Nephron progenitor cell (in vitro differentiated cells): ENCODE measurements at regions not wholly inside any gene's neighbourhood (a gene's known extent, or its start where the extent isn't known, plus 50 kb on each side); places are given as distances from the start of the nearest gene placed in this dataset.
A peak's percentile ranks its signal among the peaks of the same experiment; 100 is the strongest.

Source experiments
- DNase-seq: peaks from one replicate; pipeline ENCODE4 v3.0.0; 2021
- H3K27ac Mint-ChIP-seq: 2 replicates; pipeline ENCODE4 v1.8.0; 2021; ENCODE audit warnings: mild to moderate bottlenecking, moderate library complexity, mixed read lengths
- H3K27me3 Mint-ChIP-seq: 2 replicates; pipeline ENCODE4 v1.8.0; 2021; ENCODE audit warnings: mild to moderate bottlenecking, low read depth, mixed read lengths; ENCODE audit not compliant: poor library complexity
- H3K36me3 Mint-ChIP-seq: 2 replicates; pipeline ENCODE4 v1.8.0; 2021; ENCODE audit warnings: low read depth, mixed read lengths
- H3K4me1 Mint-ChIP-seq: 2 replicates; pipeline ENCODE4 v1.8.0; 2021; ENCODE audit warnings: mixed read lengths
- H3K4me3 Mint-ChIP-seq: 2 replicates; pipeline ENCODE4 v1.8.0; 2021; ENCODE audit warnings: mild to moderate bottlenecking, moderate library complexity, mixed read lengths
- H3K9me3 Mint-ChIP-seq: 2 replicates; pipeline ENCODE4 v1.8.0; 2021; ENCODE audit warnings: mild to moderate bottlenecking, moderate library complexity, mixed read lengths
- TF ChIP-seq, protein P1 (sequence below): fragments of 200-600 bp; sonication (generic); IDR thresholded peaks from 2 replicates; pipeline ENCODE4 v1.5.0; 2021; ENCODE audit warnings: antibody characterized with exemption

DNA sequence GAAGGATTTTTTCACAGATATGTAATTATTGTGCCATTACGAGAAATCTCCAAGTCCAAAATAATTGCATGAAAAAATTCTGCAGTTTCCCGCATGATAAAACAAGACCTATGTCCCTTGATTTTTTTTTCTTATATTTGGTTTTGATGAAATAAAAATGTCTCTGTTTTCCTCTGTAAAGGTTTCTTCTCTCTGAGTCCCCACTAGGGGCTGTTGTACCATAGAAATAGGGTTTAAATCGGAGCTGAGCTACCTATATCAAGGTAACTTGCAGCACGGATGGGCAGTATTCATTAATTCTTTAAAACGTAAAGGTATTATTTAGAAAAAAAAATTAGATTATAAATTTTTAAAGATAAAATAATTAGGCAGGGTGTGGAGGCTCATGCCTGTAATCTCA is 66.6 kb upstream of the IGF1R start:
- peaks cover 26% of the 10 kb centered on the region for H3K4me1 Mint-ChIP-seq
- no peaks in the 10 kb centered on the region for H3K36me3 Mint-ChIP-seq
- no peak overlapping the region for H3K27ac Mint-ChIP-seq
- H3K27me3 Mint-ChIP-seq, result no peaks in the 10 kb centered on the region
- peaks cover 3% of the 10 kb centered on the region for H3K9me3 Mint-ChIP-seq
- no peak for DNase-seq
- H3K4me3 Mint-ChIP-seq, result no peak overlapping the region
- TF ChIP-seq, protein P1, sequence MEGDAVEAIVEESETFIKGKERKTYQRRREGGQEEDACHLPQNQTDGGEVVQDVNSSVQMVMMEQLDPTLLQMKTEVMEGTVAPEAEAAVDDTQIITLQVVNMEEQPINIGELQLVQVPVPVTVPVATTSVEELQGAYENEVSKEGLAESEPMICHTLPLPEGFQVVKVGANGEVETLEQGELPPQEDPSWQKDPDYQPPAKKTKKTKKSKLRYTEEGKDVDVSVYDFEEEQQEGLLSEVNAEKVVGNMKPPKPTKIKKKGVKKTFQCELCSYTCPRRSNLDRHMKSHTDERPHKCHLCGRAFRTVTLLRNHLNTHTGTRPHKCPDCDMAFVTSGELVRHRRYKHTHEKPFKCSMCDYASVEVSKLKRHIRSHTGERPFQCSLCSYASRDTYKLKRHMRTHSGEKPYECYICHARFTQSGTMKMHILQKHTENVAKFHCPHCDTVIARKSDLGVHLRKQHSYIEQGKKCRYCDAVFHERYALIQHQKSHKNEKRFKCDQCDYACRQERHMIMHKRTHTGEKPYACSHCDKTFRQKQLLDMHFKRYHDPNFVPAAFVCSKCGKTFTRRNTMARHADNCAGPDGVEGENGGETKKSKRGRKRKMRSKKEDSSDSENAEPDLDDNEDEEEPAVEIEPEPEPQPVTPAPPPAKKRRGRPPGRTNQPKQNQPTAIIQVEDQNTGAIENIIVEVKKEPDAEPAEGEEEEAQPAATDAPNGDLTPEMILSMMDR, result peak; percentile 23

DNA sequence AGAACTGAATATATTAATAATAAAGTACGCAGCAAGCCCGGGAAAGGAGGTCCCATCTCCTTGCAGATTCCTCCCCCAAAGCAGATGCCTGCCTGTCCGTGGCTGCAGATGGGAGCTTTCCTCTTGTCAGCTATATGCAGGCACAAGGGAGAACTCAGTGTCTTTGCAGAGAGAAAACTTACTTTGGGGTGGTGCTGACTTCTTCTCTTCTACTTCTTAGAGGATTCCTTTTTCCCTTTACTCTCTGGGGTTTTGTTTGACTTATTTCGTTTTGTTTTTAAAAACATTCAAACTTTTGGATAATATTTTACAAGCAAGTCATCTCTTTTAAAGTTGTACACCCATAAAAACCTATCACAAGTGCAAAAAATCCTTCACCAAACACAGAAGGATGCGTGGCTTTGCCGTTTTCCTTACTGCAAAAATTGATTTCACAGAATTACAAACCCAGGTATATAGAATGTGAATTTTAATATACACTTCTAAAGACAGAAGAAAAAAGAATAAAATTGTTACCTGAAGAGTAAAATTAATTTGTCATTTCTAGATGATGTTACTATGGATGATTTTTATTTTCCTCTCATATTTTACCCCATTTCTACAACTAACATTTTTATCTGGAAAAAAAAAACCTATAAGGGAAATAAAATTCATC is 65.3 kb upstream of the IGF1R start:
- Mint-ChIP-seq H3K27ac (no peak overlapping the region), H3K4me3 (no peak overlapping the region), H3K4me1 (peaks cover 26% of the 10 kb centered on the region), H3K27me3 (no peaks in the 10 kb centered on the region), H3K9me3 (peaks cover 3% of the 10 kb centered on the region), H3K36me3 (no peaks in the 10 kb centered on the region)
- peak; percentile 11 for DNase-seq
- TF ChIP-seq, protein P1, result no peak

DNA sequence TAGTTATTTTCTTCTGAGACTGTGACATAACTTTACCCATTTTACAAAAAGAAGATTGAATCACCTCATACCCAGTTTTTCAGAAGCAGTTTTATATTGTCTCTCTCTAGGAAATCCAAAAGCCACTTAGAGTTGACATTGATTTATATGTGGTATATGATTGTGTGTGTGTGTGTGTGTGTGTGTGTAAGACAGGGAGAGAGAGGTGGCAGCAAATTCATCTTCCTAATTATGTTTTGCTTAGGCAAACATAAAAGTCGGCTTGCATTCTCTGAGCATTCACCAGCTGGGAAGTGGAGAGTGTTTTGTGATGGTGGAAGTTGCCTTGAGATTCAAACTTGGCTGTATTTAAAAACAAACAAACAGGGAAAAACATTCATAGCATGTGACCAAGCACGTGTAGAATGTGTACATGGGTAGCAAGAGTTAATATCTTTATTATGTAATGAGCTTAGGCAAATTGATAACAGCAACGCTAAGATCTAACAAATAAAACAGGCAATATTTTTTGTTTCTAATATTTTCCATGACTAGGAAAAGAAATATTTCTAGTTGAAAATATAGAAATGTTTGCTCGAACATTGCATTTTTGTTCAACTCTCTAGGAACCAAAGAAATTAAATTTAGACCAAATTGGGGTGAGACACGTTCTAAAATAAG is 64.4 kb upstream of the IGF1R start:
- no peak overlapping the region for H3K4me3 Mint-ChIP-seq
- DNase-seq, result no peak
- peaks cover under 1% of the 10 kb centered on the region for H3K27me3 Mint-ChIP-seq
- peaks cover 26% of the 10 kb centered on the region for H3K4me1 Mint-ChIP-seq
- TF ChIP-seq, protein P1, result no peak
- no peaks in the 10 kb centered on the region for H3K36me3 Mint-ChIP-seq
- no peak overlapping the region for H3K27ac Mint-ChIP-seq
- no peaks in the 10 kb centered on the region for H3K9me3 Mint-ChIP-seq

DNA sequence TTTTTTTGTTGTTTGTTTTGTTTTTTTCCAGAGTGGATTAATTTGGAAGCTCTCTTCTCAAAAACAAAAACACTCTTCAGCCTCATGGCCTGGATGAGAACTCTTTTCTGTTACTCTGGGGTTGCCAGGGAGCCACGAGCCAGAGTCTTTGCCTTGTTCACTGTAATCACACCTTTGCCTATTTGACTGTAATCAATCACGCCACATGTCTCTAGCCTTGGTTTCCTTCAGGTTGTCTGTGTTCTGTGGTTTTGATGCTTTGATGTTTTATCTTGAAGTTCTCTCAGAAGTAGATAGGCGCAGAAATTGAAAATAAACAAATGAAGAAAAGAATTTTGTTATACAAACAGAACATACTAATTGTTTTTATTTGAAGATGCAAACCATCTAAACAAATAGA is 62.3 kb upstream of the IGF1R start:
- no peak overlapping the region for H3K4me3 Mint-ChIP-seq
- no peaks in the 10 kb centered on the region for H3K9me3 Mint-ChIP-seq
- H3K4me1 Mint-ChIP-seq, result peaks cover 17% of the 10 kb centered on the region
- H3K36me3 Mint-ChIP-seq, result no peaks in the 10 kb centered on the region
- peaks cover 7% of the 10 kb centered on the region for H3K27me3 Mint-ChIP-seq
- TF ChIP-seq, protein P1, result no peak
- no peak overlapping the region for H3K27ac Mint-ChIP-seq
- DNase-seq, result no peak

DNA sequence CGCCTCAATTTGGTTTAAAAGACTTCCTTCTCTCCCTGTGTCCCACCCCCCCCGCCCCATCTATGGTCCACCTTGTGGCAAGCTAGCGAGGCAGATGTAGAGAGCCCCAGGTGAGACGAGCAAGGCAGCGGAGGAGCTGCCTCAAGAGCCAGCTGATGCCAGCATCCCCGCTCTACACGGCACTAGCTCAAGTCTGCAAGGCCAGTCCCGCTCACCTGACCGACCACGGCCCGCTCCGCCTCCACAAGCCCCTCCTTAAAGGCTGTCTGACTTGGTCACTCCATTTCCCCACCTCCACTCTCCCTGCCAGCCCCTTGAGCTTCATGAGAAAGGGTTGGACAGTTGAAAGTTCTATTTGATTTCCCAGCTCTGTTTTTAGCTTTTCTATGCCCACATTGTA is 56.2 kb upstream of the IGF1R start:
- Mint-ChIP-seq H3K27me3 (peaks cover 18% of the 10 kb centered on the region), H3K4me3 (no peak overlapping the region), H3K9me3 (no peaks in the 10 kb centered on the region), H3K4me1 (peaks cover 13% of the 10 kb centered on the region), H3K27ac (no peak overlapping the region), H3K36me3 (no peaks in the 10 kb centered on the region)
- no peak for DNase-seq
- TF ChIP-seq, protein P1, result no peak

DNA sequence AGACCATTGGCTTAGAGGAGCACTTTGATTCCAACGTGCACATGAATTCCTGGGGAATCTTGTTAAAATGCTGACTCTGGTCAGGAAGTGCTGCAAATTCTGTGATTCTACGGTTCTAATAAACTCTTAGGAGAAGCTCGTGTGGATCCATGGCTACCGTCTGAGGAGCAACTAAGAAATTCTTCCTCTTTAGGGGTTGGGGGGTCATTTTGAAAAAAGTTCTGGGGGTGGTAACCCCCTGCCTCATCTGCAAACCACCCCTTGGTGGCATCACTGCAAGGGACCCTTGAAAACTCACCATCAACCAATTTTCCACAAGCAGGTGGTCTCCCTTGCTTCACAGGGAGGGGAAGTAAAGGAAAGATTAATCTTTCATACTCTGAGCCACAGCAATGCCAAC is 52.2 kb upstream of the IGF1R start:
- TF ChIP-seq, protein P1, result no peak
- no peaks in the 10 kb centered on the region for H3K9me3 Mint-ChIP-seq
- H3K27ac Mint-ChIP-seq, result no peak overlapping the region
- peaks cover 37% of the 10 kb centered on the region for H3K4me1 Mint-ChIP-seq
- DNase-seq, result no peak
- no peak overlapping the region for H3K4me3 Mint-ChIP-seq
- H3K36me3 Mint-ChIP-seq, result no peaks in the 10 kb centered on the region
- peaks cover 11% of the 10 kb centered on the region for H3K27me3 Mint-ChIP-seq
